Sigmoid colon (tissue), 4 donors: ENCODE measurements at regions not wholly inside any gene's neighbourhood (a gene's known extent, or its start where the extent isn't known, plus 50 kb on each side); places are given as distances from the start of the nearest gene placed in this dataset.

Source experiments
- EP300 ChIP-seq, 4 donors: sonication (generic); formaldehyde crosslinking; IDR thresholded peaks; one replicate each; pipeline ENCODE4 v1.6.1; 2017; ENCODE audit warnings: antibody characterized with exemption in 4 of 4
- TF ChIP-seq, protein P1 (sequence below), 4 experiments: fragments of 450-650 bp in 3 of 4; fragments of 200-600 bp in 1 of 4; IDR thresholded peaks; one replicate each; pipeline ENCODE4 v1.5.1; 2016 to 2019; ENCODE audit warnings: antibody characterized with exemption in 4 of 4, mild to moderate bottlenecking in 3 of 4, moderate library complexity in 2 of 4

DNA sequence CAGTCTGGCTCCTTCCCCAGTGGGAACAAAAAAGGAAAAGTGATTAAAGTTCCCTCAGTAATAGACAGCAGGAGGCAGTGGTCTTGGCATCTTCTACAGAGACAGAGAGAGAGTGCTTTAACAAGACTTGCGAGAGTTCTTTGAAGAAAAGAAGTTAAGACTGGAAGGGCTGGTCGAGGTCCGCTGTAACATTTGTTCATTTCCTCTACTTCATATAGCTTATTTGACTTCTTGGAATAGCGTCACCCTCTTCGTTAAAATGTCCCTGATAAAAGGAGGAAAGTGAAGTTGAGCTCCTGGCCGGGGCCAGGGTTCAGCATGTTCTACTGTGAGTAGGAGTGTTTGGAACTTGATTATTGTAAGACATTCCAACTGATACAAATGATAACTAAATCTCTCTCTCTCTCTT lies 179.8 kb downstream of the SLIT2 start:
- TF ChIP-seq, protein P1, sequence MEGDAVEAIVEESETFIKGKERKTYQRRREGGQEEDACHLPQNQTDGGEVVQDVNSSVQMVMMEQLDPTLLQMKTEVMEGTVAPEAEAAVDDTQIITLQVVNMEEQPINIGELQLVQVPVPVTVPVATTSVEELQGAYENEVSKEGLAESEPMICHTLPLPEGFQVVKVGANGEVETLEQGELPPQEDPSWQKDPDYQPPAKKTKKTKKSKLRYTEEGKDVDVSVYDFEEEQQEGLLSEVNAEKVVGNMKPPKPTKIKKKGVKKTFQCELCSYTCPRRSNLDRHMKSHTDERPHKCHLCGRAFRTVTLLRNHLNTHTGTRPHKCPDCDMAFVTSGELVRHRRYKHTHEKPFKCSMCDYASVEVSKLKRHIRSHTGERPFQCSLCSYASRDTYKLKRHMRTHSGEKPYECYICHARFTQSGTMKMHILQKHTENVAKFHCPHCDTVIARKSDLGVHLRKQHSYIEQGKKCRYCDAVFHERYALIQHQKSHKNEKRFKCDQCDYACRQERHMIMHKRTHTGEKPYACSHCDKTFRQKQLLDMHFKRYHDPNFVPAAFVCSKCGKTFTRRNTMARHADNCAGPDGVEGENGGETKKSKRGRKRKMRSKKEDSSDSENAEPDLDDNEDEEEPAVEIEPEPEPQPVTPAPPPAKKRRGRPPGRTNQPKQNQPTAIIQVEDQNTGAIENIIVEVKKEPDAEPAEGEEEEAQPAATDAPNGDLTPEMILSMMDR (IDR thresholded peaks at IDR 0.05): no peak
- TF ChIP-seq EP300 (IDR thresholded peaks at IDR 0.05): no peak
